HG02981 (cell line): ENCODE measurements at regions not wholly inside any gene's neighbourhood (a gene's known extent, or its start where the extent isn't known, plus 50 kb on each side); places are given as distances from the start of the nearest gene placed in this dataset.

Source experiments
- ATAC-seq: cut with Tn5 transposase; IDR thresholded peaks from one replicate; pipeline ENCODE4 v1.9.1; 2021; ENCODE audit warnings: mild to moderate bottlenecking, moderate library complexity; ENCODE audit not compliant: unreplicated experiment

- ATAC-seq: no peak
Measured at GRCh38 chr11:25860677-25861450, 471.1 kb upstream of the ANO3 start.

- ATAC-seq: no peak
Measured at GRCh38 chr11:25862159-25862558, 469.8 kb upstream of the ANO3 start.

GRCh38 chr11:25863986-25864385 lies 467.9 kb upstream of the ANO3 start:
- ATAC-seq: no peak

- no peak for ATAC-seq
Measured at GRCh38 chr11:25876456-25876965, 455.4 kb upstream of the ANO3 start.

- no peak for ATAC-seq
Measured at GRCh38 chr11:25886036-25886435, 445.9 kb upstream of the ANO3 start.

- no peak for ATAC-seq
Measured at GRCh38 chr11:25890626-25891260, 441.2 kb upstream of the ANO3 start.

- ATAC-seq: no peak
Measured at GRCh38 chr11:25891960-25892359, 440.0 kb upstream of the ANO3 start.

GRCh38 chr11:25899617-25900160 lies 432.2 kb upstream of the ANO3 start:
- ATAC-seq: no peak

GRCh38 chr11:25900814-25901213 lies 431.1 kb upstream of the ANO3 start:
- ATAC-seq: no peak

GRCh38 chr11:25901415-25901814 lies 430.5 kb upstream of the ANO3 start:
- ATAC-seq: no peak

GRCh38 chr11:25902476-25902875 lies 429.5 kb upstream of the ANO3 start:
- no peak for ATAC-seq

GRCh38 chr11:25908726-25909125 lies 423.2 kb upstream of the ANO3 start:
- no peak for ATAC-seq

- no peak for ATAC-seq
Measured at GRCh38 chr11:25910086-25910485, 421.8 kb upstream of the ANO3 start.

- ATAC-seq: no peak
Measured at GRCh38 chr11:25920356-25920755, 411.6 kb upstream of the ANO3 start.

- no peak for ATAC-seq
Measured at GRCh38 chr11:25924586-25924985, 407.3 kb upstream of the ANO3 start.

GRCh38 chr11:25925359-25925758 lies 406.6 kb upstream of the ANO3 start:
- ATAC-seq: no peak

GRCh38 chr11:25927411-25927953 lies 404.4 kb upstream of the ANO3 start:
- ATAC-seq: no peak

GRCh38 chr11:25928076-25928475 lies 403.9 kb upstream of the ANO3 start:
- no peak for ATAC-seq

GRCh38 chr11:25938952-25939351 lies 393.0 kb upstream of the ANO3 start:
- ATAC-seq: no peak

- ATAC-seq: no peak
Measured at GRCh38 chr11:25939691-25940090, 392.2 kb upstream of the ANO3 start.

GRCh38 chr11:25941353-25941752 lies 390.6 kb upstream of the ANO3 start:
- ATAC-seq: no peak

- no peak for ATAC-seq
Measured at GRCh38 chr11:25943031-25943430, 388.9 kb upstream of the ANO3 start.
